Effector memory CD4-positive, alpha-beta T cell (primary cell): ENCODE measurements at regions not wholly inside any gene's neighbourhood (a gene's known extent, or its start where the extent isn't known, plus 50 kb on each side); places are given as distances from the start of the nearest gene placed in this dataset.

ENCODE experiments used
- DNase-seq, 3 donors: peaks; one replicate each; pipeline ENCODE4 v3.0.0-alpha.2; 2020
- H3K27ac ChIP-seq: 2 replicates; pipeline ENCODE4 v1.7.0; 2013; ENCODE audit warnings: mild to moderate bottlenecking, low read length, moderate library complexity; ENCODE audit not compliant: insufficient read depth, poor library complexity, severe bottlenecking
- H3K27me3 ChIP-seq: replicated peaks from 2 replicates; pipeline ENCODE4 v1.7.0; 2013; ENCODE audit warnings: mild to moderate bottlenecking, low read length; ENCODE audit not compliant: insufficient read depth, control insufficient read depth, poor library complexity, severe bottlenecking
- H3K36me3 ChIP-seq: 2 replicates; pipeline ENCODE4 v1.7.0; 2013; ENCODE audit warnings: mild to moderate bottlenecking, low read length, moderate library complexity; ENCODE audit not compliant: control insufficient read depth, insufficient read depth
- H3K4me1 ChIP-seq: 2 replicates; pipeline ENCODE4 v1.7.0; 2013; ENCODE audit warnings: low read length, mild to moderate bottlenecking; ENCODE audit not compliant: control insufficient read depth, insufficient read depth, poor library complexity, severe bottlenecking
- H3K4me3 ChIP-seq: 2 replicates; pipeline ENCODE4 v1.7.0; 2013; ENCODE audit warnings: low read length, low read depth, mild to moderate bottlenecking; ENCODE audit not compliant: insufficient read depth, poor library complexity, severe bottlenecking
- H3K9me3 ChIP-seq: 2 replicates; pipeline ENCODE4 v1.7.0; 2013; ENCODE audit warnings: mild to moderate bottlenecking, low read length, moderate library complexity; ENCODE audit not compliant: control insufficient read depth

DNA sequence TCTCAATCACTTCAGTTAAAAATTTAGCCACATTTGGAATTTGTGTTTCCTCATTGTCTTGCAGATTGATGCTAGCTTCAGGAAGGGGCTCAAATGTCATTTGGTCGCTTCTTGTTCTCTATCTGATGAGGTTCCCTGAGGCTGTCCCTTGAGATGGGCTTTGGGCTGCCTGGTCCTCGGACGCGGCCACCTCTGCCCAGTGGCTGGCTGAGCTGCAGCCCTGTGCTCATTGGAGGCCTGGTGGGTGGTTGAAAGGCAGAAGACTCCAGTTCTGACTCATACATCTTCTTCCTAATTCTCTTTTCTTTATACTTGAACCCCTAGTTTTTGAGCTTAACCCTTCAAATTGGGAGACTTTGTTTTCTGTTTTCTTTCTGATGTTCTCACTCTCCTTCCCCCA is 78.8 kb upstream of the NTRK2 start:
- H3K4me3 ChIP-seq: no peak overlapping the region
- DNase-seq: no peak
- no peaks in the 10 kb centered on the region for H3K9me3 ChIP-seq
- no peaks in the 10 kb centered on the region for H3K36me3 ChIP-seq
- no peak overlapping the region for H3K27ac ChIP-seq
- H3K27me3 ChIP-seq: no peaks in the 10 kb centered on the region
- H3K4me1 ChIP-seq: no peaks in the 10 kb centered on the region

DNA sequence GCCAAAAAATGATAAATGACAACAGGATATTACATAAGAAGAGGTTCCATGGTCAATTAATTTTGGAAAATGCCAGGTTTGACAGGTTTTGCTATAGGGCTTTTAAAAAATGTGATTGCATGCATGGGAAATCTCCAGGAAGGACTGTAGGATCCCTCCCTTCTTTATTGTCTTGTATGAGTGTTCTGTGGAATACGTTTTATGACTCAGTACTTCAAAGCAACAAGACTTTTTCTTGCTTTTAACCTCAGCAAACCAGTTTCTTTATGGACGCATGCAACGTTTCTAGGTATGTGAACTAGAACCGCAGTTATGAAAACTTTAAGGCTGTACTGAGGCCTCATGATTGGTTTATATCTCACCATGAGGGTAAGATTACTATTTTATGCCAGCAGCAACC is 76.6 kb upstream of the NTRK2 start:
- H3K4me1 ChIP-seq: no peaks in the 10 kb centered on the region
- H3K36me3 ChIP-seq: no peaks in the 10 kb centered on the region
- H3K4me3 ChIP-seq: no peak overlapping the region
- no peak for DNase-seq
- H3K9me3 ChIP-seq: no peaks in the 10 kb centered on the region
- no peaks in the 10 kb centered on the region for H3K27me3 ChIP-seq
- no peak overlapping the region for H3K27ac ChIP-seq

- no peaks in the 10 kb centered on the region for H3K36me3 ChIP-seq
- no peaks in the 10 kb centered on the region for H3K9me3 ChIP-seq
- DNase-seq: no peak
- H3K27me3 ChIP-seq: no peaks in the 10 kb centered on the region
- H3K27ac ChIP-seq: no peak overlapping the region
- no peaks in the 10 kb centered on the region for H3K4me1 ChIP-seq
- H3K4me3 ChIP-seq: no peak overlapping the region
Observed at GRCh38 chr9:84593352-84593751, 76.2 kb upstream of the NTRK2 start.

DNA sequence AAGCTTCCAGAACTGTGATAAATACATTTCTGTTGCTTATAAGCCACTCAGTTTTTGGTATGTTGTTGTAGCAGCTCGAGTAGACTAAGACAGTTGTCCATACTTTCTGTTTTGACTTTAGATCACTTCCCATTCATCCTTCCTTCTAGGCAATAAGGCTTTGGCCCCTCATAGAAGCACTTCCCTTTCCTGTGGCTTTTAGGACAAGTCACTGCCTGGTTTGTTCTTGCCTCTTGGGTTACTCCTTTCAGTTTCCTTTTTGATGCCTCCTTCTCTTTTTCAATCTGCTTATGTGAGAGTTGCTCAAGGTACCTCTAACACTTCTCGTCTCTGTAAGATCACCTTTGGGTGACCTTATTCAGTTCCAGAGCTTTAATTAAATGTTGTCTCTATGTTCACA is 72.4 kb upstream of the NTRK2 start:
- Histone ChIP-seq H3K4me1 (no peaks in the 10 kb centered on the region), H3K36me3 (no peaks in the 10 kb centered on the region), H3K9me3 (no peaks in the 10 kb centered on the region), H3K27ac (no peak overlapping the region), H3K4me3 (no peak overlapping the region), H3K27me3 (no peaks in the 10 kb centered on the region)
- DNase-seq: no peak

- H3K27me3 ChIP-seq: no peaks in the 10 kb centered on the region
- H3K4me1 ChIP-seq: no peaks in the 10 kb centered on the region
- H3K36me3 ChIP-seq: no peaks in the 10 kb centered on the region
- no peak overlapping the region for H3K27ac ChIP-seq
- no peak overlapping the region for H3K4me3 ChIP-seq
- DNase-seq: no peak
- H3K9me3 ChIP-seq: no peaks in the 10 kb centered on the region
Observed at GRCh38 chr9:84598921-84599636, 70.5 kb upstream of the NTRK2 start.

DNA sequence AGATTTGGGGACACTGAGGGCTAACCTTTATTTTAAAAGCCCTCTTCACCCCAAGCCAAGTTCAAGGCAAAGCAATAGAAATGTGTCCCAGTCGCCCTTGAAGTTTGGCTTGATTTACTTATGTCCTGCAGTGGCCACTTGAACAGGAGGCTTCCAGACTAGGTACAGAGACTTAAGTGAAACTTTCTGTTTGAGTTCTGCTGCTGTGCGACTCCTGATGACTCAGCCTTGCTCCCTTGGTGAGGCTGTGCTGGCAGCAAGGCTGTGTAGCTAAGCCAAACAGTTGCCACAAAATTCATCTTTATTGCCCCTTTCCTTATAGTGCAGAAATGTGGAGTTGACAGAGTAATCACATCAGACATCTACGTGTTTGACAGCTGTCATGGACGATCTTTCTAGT is 68.8 kb upstream of the NTRK2 start:
- H3K27me3 ChIP-seq: no peaks in the 10 kb centered on the region
- H3K9me3 ChIP-seq: no peaks in the 10 kb centered on the region
- no peak overlapping the region for H3K4me3 ChIP-seq
- H3K27ac ChIP-seq: no peak overlapping the region
- DNase-seq: no peak
- no peaks in the 10 kb centered on the region for H3K4me1 ChIP-seq
- no peaks in the 10 kb centered on the region for H3K36me3 ChIP-seq

GRCh38 chr9:84604223-84604622 is 65.3 kb upstream of the NTRK2 start:
- H3K9me3 ChIP-seq: no peaks in the 10 kb centered on the region
- H3K36me3 ChIP-seq: no peaks in the 10 kb centered on the region
- H3K4me3 ChIP-seq: no peak overlapping the region
- no peaks in the 10 kb centered on the region for H3K27me3 ChIP-seq
- no peaks in the 10 kb centered on the region for H3K4me1 ChIP-seq
- no peak overlapping the region for H3K27ac ChIP-seq
- DNase-seq: no peak

- no peaks in the 10 kb centered on the region for H3K36me3 ChIP-seq
- H3K27ac ChIP-seq: no peak overlapping the region
- no peak for DNase-seq
- H3K4me3 ChIP-seq: no peak overlapping the region
- no peaks in the 10 kb centered on the region for H3K4me1 ChIP-seq
- no peaks in the 10 kb centered on the region for H3K9me3 ChIP-seq
- H3K27me3 ChIP-seq: no peaks in the 10 kb centered on the region
Observed at GRCh38 chr9:84609779-84610178, 59.8 kb upstream of the NTRK2 start.

- no peak for DNase-seq
- H3K4me1 ChIP-seq: no peaks in the 10 kb centered on the region
- H3K27me3 ChIP-seq: no peaks in the 10 kb centered on the region
- no peak overlapping the region for H3K4me3 ChIP-seq
- no peaks in the 10 kb centered on the region for H3K36me3 ChIP-seq
- H3K27ac ChIP-seq: no peak overlapping the region
- no peaks in the 10 kb centered on the region for H3K9me3 ChIP-seq
Observed at GRCh38 chr9:84613431-84613830, 56.1 kb upstream of the NTRK2 start.

GRCh38 chr9:84615544-84615943 is 54.0 kb upstream of the NTRK2 start:
- Histone ChIP-seq H3K9me3 (no peaks in the 10 kb centered on the region), H3K27ac (no peak overlapping the region), H3K4me1 (no peaks in the 10 kb centered on the region), H3K4me3 (no peak overlapping the region), H3K36me3 (no peaks in the 10 kb centered on the region), H3K27me3 (no peaks in the 10 kb centered on the region)
- DNase-seq: no peak
